COLO668 (cell line): ENCODE measurements at regions not wholly inside any gene's neighbourhood (a gene's known extent, or its start where the extent isn't known, plus 50 kb on each side); places are given as distances from the start of the nearest gene placed in this dataset.

Source experiments
- DNase-seq: peaks from one replicate; lab custom pipeline; 2025; ENCODE audit not compliant: unreplicated experiment; lab: John Stamatoyannopoulos, UW

GRCh38 chr1:222995236-222995580 is 147.8 kb downstream of the TLR5 start:
- DNase-seq: no peak

- no peak for DNase-seq
Observed at GRCh38 chr1:222995620-222996309, 147.3 kb downstream of the TLR5 start.

GRCh38 chr1:222996310-222996975 is 146.6 kb downstream of the TLR5 start:
- DNase-seq: no peak

- no peak for DNase-seq
Observed at GRCh38 chr1:223000632-223001031, 142.4 kb downstream of the TLR5 start.

- DNase-seq: peak; percentile 43
Observed at GRCh38 chr1:223001653-223002634, 141.1 kb downstream of the TLR5 start.

- no peak for DNase-seq
Observed at GRCh38 chr1:223003549-223003948, 139.5 kb downstream of the TLR5 start.

- DNase-seq: no peak
Observed at GRCh38 chr1:223006371-223006770, 136.7 kb downstream of the TLR5 start.

GRCh38 chr1:223006917-223007648 is 136.0 kb downstream of the TLR5 start:
- no peak for DNase-seq

GRCh38 chr1:223007935-223008334 is 135.1 kb downstream of the TLR5 start:
- DNase-seq: no peak

GRCh38 chr1:223008808-223009207 is 134.2 kb downstream of the TLR5 start:
- DNase-seq: no peak

- no peak for DNase-seq
Observed at GRCh38 chr1:223009406-223009805, 133.6 kb downstream of the TLR5 start.

- DNase-seq: no peak
Observed at GRCh38 chr1:223010582-223011504, 132.2 kb downstream of the TLR5 start.

- DNase-seq: no peak
Observed at GRCh38 chr1:223011505-223011856, 131.6 kb downstream of the TLR5 start.

GRCh38 chr1:223012176-223012788 is 130.8 kb downstream of the TLR5 start:
- no peak for DNase-seq

GRCh38 chr1:223012938-223013337 is 130.1 kb downstream of the TLR5 start:
- DNase-seq: no peak

- no peak for DNase-seq
Observed at GRCh38 chr1:223014142-223014873, 128.7 kb downstream of the TLR5 start.

- DNase-seq: no peak
Observed at GRCh38 chr1:223016381-223016780, 126.7 kb downstream of the TLR5 start.

- no peak for DNase-seq
Observed at GRCh38 chr1:223016890-223017289, 126.2 kb downstream of the TLR5 start.

- no peak for DNase-seq
Observed at GRCh38 chr1:223017291-223017690, 125.8 kb downstream of the TLR5 start.
